Retinal pigment epithelial cell (primary cell): ENCODE measurements at regions not wholly inside any gene's neighbourhood (a gene's known extent, or its start where the extent isn't known, plus 50 kb on each side); places are given as distances from the start of the nearest gene placed in this dataset.
"Not testable (repeated sequence)": the region's sequence is repeated elsewhere in the genome, so short reads cannot be mapped to it uniquely, and the experiment has no call there.

Experiments used
- DNase-seq: peaks from one replicate; pipeline ENCODE4 v3.0.0-alpha.2; 2010; ENCODE audit warnings: low read depth
- H3K4me3 ChIP-seq: 2 replicates; pipeline ENCODE4 v1.5.1; 2011; ENCODE audit warnings: mild to moderate bottlenecking, low read length, control low read depth, moderate library complexity
- TF ChIP-seq, protein P1 (sequence below): conservative IDR thresholded peaks from 2 replicates; pipeline ENCODE4 v1.5.1; 2011; ENCODE audit warnings: low read depth, low read length, control low read depth, inconsistent platforms

DNA sequence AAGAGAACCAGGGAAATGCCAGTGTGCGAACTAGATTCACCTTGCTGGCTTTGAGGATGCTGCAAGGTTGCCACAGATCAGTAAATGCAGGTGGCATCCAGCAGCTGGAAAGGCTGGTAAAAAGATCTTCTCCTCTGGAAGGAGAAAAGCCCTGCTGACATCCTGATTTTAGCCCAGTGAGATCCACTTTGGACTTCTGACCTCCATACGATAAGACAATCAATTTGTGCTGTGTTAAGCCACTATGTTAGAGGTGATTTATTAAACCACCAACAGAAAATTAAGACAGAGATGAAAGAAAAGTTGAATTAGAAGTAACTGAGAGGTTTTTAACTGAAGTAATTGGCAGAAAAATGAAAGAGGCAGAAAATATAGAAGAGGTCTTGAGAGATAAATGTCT lies 283.8 kb upstream of the CDH12 start:
- TF ChIP-seq, protein P1, sequence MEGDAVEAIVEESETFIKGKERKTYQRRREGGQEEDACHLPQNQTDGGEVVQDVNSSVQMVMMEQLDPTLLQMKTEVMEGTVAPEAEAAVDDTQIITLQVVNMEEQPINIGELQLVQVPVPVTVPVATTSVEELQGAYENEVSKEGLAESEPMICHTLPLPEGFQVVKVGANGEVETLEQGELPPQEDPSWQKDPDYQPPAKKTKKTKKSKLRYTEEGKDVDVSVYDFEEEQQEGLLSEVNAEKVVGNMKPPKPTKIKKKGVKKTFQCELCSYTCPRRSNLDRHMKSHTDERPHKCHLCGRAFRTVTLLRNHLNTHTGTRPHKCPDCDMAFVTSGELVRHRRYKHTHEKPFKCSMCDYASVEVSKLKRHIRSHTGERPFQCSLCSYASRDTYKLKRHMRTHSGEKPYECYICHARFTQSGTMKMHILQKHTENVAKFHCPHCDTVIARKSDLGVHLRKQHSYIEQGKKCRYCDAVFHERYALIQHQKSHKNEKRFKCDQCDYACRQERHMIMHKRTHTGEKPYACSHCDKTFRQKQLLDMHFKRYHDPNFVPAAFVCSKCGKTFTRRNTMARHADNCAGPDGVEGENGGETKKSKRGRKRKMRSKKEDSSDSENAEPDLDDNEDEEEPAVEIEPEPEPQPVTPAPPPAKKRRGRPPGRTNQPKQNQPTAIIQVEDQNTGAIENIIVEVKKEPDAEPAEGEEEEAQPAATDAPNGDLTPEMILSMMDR, result no peak
- no peak overlapping the region for H3K4me3 ChIP-seq
- no peak for DNase-seq

DNA sequence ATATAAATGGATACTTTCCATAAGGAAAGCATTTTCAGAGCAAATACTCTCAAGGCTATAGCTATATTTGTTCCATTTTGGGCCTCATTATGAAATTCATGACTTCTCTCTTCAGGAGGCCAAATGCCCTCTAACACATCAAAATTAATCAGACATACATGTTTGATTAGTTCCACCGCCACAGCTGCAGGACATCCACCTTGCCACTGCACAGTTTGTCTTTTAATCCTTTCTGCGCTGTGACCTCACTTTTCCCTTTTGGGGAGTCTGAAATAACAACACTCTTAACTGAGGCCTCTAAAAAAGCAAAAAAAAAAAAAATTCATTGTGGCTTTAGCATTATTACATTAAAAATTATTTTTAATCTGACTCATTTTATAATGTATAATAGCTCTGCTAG lies 279.1 kb upstream of the CDH12 start:
- H3K4me3 ChIP-seq, result no peak overlapping the region
- no peak for DNase-seq
- TF ChIP-seq, protein P1, result no peak

DNA sequence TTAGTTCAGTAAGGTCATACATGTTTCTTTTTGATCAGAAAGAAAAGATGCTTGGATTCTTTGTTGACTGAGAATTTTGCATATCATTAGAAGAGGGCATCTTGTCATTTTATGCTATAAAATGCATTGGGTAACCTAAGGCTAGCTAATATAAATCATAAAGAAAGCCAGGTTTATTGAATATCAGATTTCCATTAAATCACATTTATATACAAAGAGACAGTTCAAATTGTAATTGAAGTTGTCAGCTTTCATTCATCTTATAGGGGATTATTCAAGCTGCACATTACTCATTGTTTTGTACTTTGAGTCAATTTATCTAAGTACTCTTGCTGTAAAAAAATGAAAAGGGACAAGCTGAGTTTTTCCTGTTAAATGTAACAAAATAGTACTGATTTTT lies 259.1 kb upstream of the CDH12 start:
- H3K4me3 ChIP-seq, result no peak overlapping the region
- DNase-seq, result no peak
- TF ChIP-seq, protein P1, result no peak

DNA sequence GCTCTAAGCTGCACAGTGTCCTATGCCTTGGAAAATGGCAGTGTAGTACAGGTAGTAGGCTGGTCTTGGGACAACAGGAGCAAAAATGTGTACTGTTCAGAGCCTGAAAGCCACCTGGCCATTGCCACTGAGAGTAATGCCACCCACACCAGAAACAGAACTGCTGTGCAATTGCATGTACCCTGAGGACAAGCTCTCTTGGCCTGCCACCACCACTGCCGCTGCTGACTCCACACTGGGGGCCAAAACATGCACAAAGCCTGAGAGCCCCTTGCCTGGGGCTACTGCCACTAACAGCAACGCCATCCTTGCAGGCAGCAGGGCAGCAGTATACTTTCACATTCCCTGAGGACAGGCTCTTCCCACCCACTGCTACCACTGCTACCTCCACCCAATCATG lies 251.9 kb upstream of the CDH12 start:
- H3K4me3 ChIP-seq, result no peak overlapping the region
- TF ChIP-seq, protein P1, result no peak
- no peak for DNase-seq

DNA sequence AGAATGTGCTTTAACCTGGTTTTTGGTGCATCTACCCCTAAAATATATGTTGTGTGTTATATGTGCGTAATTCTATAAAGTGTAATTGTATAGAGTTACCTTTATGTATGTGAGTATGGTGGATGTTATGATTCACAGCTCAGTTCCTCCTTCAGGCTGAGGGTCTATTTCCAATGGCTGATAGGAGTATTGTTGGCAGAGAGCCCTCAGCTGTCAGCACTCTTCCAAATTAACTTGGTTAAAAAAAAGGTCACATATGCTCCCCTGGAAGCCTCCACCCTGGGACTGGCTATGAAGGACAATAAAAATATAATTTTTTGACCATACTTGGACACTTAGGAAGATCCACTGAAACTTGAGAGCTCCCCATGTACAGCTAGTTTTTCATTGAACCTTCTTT lies 250.4 kb upstream of the CDH12 start:
- no peak for DNase-seq
- H3K4me3 ChIP-seq, result no peak overlapping the region
- TF ChIP-seq, protein P1, result no peak

DNA sequence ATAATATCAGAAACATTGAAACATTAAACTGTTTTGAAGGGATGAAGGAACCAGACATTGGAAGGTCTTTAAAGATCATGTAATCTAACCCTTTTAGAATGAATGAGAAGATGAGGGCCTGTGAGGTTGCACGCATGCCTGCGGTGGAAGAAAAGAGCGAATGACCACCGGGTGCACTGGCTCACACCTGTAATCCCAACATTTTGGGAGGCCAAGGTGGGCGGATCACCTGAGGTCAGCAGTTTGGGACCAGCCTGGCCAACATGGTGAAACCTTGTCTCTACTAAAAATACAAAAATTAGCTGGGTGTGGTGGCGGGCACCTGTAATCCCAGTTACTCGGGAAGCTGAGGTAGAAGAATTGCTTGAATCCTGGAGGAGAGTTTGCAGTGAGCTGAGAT lies 242.3 kb upstream of the CDH12 start:
- not testable (repeated sequence) for H3K4me3 ChIP-seq, DNase-seq

DNA sequence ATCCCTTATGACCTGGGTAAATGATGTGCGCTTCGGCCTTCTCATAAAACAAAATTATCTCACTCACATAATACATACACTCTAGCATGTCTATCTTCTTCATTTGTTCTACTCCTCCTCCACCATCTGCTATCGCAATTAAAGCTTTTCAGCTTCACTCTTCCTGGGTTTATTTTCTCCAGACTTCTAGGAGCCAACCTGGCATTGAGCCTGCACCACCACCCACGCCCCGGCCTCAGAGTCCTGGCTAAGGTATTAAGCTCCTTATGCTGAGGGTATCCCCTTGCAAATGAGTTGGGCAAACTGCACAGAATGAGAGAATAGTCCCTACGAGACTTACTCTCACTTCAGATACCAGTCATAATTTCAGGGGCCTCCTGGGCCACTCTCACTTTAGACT lies 236.1 kb upstream of the CDH12 start:
- no peak overlapping the region for H3K4me3 ChIP-seq
- TF ChIP-seq, protein P1, result no peak
- DNase-seq, result peak; percentile 60

DNA sequence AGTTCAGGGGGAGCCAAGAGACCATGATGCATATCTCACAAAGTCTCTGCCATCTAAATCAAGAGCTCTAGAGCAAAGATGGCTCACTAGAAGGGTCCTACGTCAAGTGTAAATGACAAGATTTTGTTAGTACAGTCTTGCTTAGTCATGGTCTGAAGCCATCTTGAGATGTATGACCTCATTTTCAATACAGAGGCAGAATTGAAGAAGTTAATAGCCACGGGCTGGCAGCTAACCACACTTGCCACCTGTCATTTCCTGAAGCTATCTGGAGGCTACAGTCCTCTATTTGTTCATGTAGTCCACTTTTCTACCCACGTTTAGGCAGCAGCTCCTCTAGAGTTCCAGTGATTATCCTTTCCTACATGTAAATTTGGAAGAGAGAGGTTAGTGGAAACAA lies 231.7 kb upstream of the CDH12 start:
- no peak overlapping the region for H3K4me3 ChIP-seq
- TF ChIP-seq, protein P1, result no peak
- DNase-seq, result no peak
